ENCODE measurements at regions not wholly inside any gene's neighbourhood (a gene's known extent, or its start where the extent isn't known, plus 50 kb on each side); places are given as distances from the start of the nearest gene placed in this dataset.
"Not testable (repeated sequence)": the region's sequence is repeated elsewhere in the genome, so short reads cannot be mapped to it uniquely, and the experiment has no call there.

- FAIRE-seq = no peak
Observed at GRCh38 chr2:221997100-221997499, 301.7 kb downstream of the PAX3 start.

GRCh38 chr2:221994926-221995325 is 303.9 kb downstream of the PAX3 start:
- no peak for FAIRE-seq

DNA sequence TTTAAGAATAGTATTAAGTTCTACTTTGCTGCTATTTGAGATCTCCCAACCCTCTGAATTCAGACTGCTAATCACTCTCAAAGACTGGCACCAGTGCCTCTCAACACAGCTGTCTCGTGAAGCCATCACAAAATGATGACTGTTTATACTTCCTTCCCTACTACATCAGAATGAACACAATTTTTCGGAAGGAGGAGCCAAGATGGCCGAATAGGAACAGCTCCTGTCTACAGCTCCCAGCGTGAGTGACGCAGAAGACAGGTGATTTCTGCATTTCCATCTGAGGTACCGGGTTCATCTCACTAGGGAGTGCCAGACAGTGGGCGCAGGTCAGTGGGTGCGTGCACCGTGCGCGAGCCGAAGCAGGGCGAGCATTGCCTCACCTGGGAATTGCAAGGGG is 314.4 kb downstream of the PAX3 start:
- FAIRE-seq = not testable (repeated sequence)

DNA sequence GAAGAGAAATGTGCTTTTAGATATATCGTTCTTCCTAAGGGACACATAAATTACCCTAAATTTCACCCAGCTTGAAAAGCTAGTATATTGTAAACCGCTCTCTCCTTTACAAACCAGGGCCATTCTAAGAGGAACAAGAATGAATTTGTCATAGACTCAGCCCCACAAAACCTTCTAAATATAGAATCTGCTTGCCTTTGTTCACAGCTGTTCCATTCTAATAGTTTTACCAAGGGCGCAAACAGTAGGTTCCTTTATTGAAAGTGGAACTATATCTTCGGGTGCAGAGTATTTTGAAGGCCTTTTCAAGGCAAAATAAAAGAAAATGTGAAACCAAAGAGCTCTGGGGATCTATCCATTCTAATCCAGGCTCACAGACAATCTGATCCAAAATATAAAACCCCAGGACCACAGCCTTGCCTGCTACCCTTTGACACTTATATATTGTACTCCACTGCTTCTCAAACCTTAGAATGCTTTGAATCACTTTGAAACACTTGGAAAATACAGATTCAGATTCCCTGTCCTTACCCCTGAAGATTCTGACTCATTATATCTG is 316.8 kb downstream of the PAX3 start:
- no peak for FAIRE-seq

DNA sequence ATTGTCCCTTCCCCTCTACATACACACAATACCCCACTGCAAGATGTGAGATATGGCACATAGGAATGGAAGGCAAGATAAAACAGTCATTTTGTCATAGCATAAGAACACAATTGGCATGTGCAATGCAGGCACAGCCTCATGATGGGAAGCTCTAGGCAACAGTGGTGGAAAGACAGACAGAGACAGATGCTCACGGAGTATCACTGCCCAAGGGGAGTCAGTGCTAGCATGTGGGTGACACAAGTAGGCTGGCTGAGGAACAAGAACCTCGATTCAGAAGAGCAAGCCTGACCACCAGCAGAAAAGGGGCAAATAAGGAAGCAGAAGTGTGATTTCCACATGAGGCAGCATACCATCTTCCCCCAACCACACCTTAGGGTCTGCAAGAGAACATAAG is 323.6 kb downstream of the PAX3 start:
- no peak for FAIRE-seq

DNA sequence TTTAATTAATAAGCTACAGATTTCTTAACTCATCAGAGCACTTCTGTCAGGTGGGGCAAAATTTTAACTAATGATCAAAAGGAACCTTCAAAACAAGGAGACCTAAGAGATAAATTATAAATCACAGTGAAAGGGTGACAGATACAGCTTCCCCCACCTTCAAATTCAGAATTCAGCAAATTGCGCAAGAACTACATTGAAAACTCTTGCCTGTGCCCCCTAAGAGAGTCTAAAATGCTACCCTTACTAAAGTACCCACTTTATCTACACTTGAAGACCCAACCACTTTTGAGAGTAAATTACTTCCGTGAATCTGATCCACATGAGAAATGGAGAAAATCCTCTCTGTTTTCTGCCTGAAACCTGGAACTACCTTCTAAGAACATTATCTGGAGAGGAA is 324.9 kb downstream of the PAX3 start:
- no peak for FAIRE-seq

DNA sequence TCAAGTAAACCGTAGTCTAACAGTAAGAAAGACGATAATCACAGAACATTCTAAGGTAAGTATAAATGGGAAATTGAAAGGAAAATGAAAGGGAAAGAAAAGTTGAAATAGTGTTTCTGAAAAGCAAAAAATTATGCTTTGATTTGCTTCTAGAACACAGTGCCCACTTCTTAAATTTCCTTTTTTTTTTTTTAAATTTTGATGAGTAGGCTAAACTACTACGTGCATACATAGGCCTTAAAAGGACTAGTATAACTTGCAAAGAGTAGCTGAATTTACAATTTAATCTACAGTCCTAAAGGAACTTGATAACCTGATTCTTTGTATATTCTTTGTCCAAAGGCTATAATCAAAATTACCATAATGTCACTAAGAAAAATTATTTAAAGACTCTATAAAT is 325.3 kb downstream of the PAX3 start:
- FAIRE-seq = no peak

DNA sequence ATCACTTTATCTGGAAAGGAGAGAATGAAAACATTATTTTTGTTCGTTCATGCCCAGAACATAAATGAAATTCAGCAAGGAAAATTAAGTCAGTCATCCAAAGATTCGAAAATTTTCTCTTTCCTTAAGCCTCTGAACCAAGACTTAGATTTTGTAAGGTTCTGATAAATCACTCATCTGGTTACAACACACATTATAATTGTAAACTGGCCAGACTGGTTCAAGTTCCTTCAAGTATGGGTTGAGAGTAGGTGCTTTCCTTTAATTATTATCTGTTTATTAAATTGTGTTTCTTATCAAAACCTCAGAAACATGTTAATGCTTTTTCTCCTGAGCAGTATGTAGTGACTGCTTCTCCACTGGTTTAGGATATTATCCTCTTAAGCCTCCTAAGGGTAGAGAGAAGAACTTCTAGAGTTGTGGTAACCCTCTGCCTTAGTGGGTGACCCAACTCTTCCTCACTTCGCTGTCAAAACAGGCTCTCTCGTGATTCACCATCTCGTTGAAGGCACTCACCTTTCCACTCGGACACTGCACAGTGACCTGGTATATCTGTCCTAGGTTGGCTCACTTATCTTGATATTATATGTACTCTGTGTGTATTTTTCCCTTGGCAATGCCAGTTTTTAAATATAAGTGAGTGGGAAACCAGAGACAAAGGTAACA is 325.9 kb downstream of the PAX3 start:
- FAIRE-seq = no peak

DNA sequence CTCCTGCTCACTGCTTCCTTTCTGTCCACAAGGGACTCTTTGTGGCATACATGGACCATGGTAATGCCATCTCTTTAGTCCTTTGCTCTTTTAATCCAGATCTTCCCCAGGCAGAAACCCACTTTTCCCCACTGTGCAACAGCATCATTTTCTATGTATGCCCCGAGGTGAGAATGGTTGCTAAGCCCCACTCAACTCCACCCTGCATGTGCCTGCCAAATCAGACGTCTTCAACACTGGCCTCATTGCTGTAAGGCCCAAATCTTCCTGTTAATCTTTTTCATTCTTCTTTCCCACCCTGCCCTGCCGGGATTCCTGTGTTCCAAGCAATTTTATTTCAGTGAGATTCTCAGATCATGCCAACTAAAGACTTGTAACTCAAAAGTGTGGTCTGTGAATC is 328.4 kb downstream of the PAX3 start:
- no peak for FAIRE-seq

- no peak for FAIRE-seq
Observed at GRCh38 chr2:221969830-221970144, 329.0 kb downstream of the PAX3 start.

GRCh38 chr2:221969087-221969829 is 329.5 kb downstream of the PAX3 start:
- FAIRE-seq = peak; percentile 93

GRCh38 chr2:221962186-221962585 is 336.6 kb downstream of the PAX3 start:
- no peak for FAIRE-seq

GRCh38 chr2:221961561-221961960 is 337.2 kb downstream of the PAX3 start:
- FAIRE-seq = no peak

DNA sequence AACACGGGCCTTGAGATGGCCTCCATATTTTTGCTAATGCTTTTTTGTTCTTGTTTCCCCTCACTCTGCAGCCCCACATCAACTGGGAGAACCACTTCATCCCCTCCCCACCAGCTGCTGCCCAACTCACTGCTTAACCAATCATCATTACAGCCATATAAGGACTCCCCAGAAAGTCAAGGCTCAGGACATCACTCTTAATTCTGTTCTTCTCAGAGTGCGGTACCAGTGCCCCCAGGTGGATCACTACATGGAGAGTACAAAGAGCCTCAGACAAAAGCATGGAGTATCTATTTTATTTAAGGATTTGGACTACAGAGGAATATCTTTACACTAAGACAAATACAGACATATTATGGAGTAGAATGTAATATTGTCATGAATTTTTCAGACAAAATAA is 340.6 kb downstream of the PAX3 start:
- no peak for FAIRE-seq

DNA sequence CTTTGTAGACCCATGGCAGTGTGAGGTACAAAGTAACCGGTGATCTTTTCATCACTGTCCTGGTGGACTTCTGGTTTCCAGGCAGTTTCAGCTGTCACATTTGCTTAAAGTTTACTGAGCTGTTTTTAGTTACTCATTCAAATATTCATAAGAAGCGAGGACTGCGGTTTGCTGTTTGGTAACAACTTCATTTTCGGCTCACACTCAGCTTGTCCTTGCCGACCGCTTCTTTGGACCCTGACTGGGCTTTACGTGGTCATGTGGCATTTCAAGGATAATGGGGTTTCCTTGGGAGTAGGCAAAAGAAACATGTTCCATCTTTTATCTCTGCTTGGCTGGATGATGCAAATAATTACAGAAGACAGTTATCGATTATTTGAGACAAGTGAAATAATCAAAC is 350.7 kb downstream of the PAX3 start:
- no peak for FAIRE-seq

DNA sequence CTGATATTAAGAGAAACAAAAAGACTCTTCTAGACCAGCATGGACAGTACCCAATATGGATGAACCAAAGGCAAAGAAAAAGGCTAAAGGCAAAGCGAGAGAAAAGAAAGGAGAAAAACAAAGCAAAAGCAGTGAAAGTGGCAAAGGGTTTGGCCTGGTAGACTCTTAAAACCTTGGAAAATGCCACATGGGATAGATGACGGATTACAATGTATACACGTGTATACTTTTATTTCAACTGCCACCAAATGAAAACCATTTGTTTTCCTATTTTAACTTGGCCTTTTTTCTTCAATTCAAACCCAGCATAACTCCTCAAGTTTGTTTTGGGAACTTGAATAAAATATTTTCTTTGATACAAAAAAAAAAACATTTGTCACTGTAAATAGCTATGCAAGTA is 354.3 kb downstream of the PAX3 start:
- not testable (repeated sequence) for FAIRE-seq

DNA sequence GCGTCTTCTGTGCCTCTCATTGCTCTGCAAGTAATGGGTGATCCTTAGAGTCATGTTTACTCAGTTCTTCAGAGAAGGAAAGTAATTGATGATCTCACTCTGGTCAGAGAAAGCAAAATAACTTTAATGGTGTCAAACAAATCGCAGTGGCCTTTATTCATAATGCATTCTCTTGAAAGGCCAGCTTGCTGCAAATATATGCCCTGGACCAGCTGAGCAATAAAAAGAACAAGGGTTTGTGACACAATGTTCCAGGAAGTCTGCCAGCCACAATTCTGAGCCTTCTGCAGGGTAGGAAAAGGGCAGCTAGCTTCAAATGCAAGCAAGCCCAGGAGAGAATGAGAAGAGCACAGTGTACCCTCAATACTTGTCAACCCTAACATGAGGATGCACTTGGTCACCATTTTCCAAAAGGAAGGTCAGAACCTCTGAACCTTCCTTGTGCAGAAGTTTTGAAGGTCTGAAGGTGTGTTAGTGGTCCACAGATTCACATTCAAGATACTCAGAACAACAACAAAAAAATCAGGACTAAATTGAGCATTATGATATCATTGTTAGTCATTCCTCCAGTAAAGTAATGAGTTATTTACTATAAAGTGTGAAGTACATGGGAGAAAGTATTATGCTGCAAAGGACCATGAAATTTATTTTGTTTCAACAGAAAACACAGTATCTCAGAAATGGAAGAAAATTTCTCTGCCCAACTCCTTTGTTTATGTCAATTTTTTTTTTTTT is 355.6 kb downstream of the PAX3 start:
- FAIRE-seq = no peak

- FAIRE-seq = no peak
Observed at GRCh38 chr2:221931251-221931991, 359.3 kb upstream of the EPHA4 start.

DNA sequence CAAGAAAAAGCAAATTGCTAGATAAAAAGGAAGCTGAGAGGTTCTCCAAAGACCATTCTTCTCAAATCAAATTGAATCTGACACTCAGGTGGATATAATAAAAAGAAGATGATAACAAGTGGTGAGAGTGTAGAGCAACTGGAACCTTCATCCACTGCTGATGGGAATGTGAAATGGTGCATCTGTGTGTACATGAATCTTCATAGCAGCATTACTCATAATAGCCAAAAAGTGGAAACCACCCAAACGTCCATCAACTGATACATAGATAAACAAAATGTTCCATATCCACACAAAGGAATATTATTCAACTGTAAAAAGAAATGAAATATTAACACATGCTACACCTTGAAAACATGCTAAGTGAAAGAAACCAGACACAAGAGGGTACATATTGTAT is 357.2 kb upstream of the EPHA4 start:
- no peak for FAIRE-seq

DNA sequence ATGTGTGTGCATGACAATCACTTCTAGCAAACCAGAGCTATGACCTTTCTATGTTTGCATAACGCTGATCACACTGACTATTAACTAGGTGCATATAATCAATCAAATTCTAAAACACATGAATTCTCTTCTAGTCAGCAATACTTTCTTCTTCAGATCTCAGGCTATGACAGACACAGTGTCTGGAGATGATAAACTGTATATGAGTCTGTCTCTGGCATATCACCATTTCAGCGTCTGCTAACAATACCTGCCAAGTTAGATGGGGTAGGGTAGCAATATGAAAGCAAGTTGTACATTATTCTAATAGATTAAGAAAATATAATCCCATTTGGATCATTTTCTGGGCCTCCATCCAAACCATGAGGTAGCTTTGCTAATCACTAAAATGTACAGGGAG is 354.2 kb upstream of the EPHA4 start:
- no peak for FAIRE-seq

DNA sequence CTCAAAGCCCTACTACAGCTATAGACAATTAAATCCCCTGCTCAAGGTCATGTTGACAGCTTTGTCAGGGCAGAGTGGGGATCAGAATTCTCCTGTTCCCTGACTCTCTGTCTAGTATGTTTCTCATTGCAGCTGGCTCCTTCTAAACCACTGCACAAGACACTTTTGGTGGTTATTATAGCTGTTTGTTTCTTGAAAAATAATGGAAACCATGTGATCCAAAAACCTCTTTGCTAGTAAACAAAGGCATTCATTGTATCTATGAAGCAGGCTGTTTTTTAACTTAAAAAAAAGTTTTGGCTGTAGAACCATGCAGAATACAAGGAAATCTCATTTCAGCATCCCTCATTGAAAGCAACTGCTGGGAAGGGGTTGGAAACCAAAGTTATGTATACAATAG is 352.5 kb upstream of the EPHA4 start:
- FAIRE-seq = no peak

GRCh38 chr2:221915926-221916325 is 343.8 kb upstream of the EPHA4 start:
- FAIRE-seq = no peak

DNA sequence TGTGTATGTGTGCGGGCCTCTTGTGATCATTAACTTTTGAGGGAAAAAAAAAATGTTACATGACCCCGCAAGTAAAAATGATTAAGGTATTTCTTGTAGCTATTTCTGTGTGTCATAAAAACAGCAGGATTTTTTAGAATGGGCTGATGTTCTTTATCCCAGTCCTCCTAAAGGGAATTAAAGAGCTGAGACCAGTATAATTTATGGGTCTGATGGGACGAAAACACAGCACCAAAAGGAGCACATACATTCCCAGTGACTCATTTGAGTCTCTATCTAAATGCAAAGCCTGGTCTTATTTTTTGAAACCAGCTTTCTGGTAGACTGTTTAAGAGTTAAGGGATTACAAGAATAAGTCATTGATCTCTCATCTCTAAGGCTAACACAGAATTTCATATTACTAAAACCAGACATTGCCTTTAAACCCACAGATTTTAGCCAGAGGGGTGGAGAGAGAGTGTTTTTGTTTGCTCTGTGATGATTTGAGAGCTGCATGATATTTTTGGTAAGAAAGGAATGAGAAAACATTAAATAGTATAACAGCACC is 342.3 kb upstream of the EPHA4 start:
- no peak for FAIRE-seq
